22Rv1 (cell line): ENCODE measurements at regions not wholly inside any gene's neighbourhood (a gene's known extent, or its start where the extent isn't known, plus 50 kb on each side); places are given as distances from the start of the nearest gene placed in this dataset.

Source experiments
- ZFX ChIP-seq: fragments of 450-650 bp; IDR thresholded peaks from 2 replicates; pipeline ENCODE4 v1.6.1; 2017; ENCODE audit warnings: antibody characterized with exemption, borderline replicate concordance
- TF ChIP-seq, protein P1 (sequence below): fragments of 450-650 bp; IDR thresholded peaks from 2 replicates; pipeline ENCODE4 v1.5.1; 2017; ENCODE audit warnings: mild to moderate bottlenecking

DNA sequence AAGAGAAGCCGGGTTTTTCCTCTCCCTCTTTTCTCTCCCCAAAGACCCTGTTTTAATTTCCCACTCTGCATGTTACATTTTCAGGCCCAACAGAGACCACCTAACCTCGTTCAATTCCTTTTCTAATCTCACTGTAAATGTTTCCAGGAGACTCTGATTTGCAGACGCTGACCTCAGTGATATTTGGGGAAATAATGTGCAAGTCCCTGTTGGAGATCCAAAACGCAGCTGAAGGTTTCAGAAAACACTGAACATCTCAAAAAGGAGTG, 386.6 kb downstream of the NPIPA8 start:
- TF ChIP-seq, protein P1, sequence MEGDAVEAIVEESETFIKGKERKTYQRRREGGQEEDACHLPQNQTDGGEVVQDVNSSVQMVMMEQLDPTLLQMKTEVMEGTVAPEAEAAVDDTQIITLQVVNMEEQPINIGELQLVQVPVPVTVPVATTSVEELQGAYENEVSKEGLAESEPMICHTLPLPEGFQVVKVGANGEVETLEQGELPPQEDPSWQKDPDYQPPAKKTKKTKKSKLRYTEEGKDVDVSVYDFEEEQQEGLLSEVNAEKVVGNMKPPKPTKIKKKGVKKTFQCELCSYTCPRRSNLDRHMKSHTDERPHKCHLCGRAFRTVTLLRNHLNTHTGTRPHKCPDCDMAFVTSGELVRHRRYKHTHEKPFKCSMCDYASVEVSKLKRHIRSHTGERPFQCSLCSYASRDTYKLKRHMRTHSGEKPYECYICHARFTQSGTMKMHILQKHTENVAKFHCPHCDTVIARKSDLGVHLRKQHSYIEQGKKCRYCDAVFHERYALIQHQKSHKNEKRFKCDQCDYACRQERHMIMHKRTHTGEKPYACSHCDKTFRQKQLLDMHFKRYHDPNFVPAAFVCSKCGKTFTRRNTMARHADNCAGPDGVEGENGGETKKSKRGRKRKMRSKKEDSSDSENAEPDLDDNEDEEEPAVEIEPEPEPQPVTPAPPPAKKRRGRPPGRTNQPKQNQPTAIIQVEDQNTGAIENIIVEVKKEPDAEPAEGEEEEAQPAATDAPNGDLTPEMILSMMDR, result no peak
- TF ChIP-seq ZFX, result no peak
